Astrocyte (in vitro differentiated cells and primary cell): ENCODE measurements at regions not wholly inside any gene's neighbourhood (a gene's known extent, or its start where the extent isn't known, plus 50 kb on each side); places are given as distances from the start of the nearest gene placed in this dataset.

ENCODE experiments used
- DNase-seq: peaks from one replicate; pipeline ENCODE4 v3.0.0-alpha.2; 2010; ENCODE audit warnings: low read depth
- FAIRE-seq: peaks from 2 replicates; lab custom pipeline; 2011; peaks lifted over from hg19 to GRCh38; lab: Jason Lieb, UNC
- H2AFZ ChIP-seq: 2 replicates; pipeline ENCODE4 v1.6.0; 2012; ENCODE audit warnings: low read depth, low read length, inconsistent platforms
- H3K27ac ChIP-seq: 2 replicates; pipeline ENCODE4 v1.5.1; 2011; ENCODE audit warnings: low read depth, low read length, inconsistent platforms
- H3K27me3 ChIP-seq: 2 replicates; pipeline ENCODE4 v1.6.0; 2011; ENCODE audit warnings: low read length, inconsistent platforms; ENCODE audit not compliant: insufficient read depth
- H3K36me3 ChIP-seq: 2 replicates; pipeline ENCODE4 v1.5.1; 2011; ENCODE audit warnings: low read length, inconsistent platforms; ENCODE audit not compliant: insufficient read depth
- H3K4me1 ChIP-seq: 2 replicates; pipeline ENCODE4 v1.5.1; 2011; ENCODE audit warnings: low read length, inconsistent platforms; ENCODE audit not compliant: insufficient read depth
- H3K4me2 ChIP-seq: 2 replicates; pipeline ENCODE4 v1.6.0; 2012; ENCODE audit warnings: low read length, inconsistent platforms
- H3K4me3 ChIP-seq: 2 replicates; pipeline ENCODE4 v1.5.1; 2011; ENCODE audit warnings: low read depth, mild to moderate bottlenecking, low read length, inconsistent platforms; ENCODE audit not compliant: insufficient read depth
- H3K79me2 ChIP-seq: 2 replicates; pipeline ENCODE4 v1.6.0; 2012; ENCODE audit warnings: mild to moderate bottlenecking, low read length, inconsistent platforms; ENCODE audit not compliant: insufficient read depth
- H3K9ac ChIP-seq: 2 replicates; pipeline ENCODE4 v1.6.0; 2012; ENCODE audit warnings: mild to moderate bottlenecking, low read length, inconsistent platforms
- H3K9me3 ChIP-seq: 2 replicates; pipeline ENCODE4 v1.5.1; 2012; ENCODE audit warnings: low read depth, mild to moderate bottlenecking, low read length, inconsistent platforms; ENCODE audit not compliant: insufficient read depth
- H4K20me1 ChIP-seq: 2 replicates; pipeline ENCODE4 v1.6.0; 2012; ENCODE audit warnings: low read length, inconsistent platforms; ENCODE audit not compliant: insufficient read depth
- H3K27ac Mint-ChIP-seq: one replicate; pipeline ENCODE4 v1.8.0; 2021; ENCODE audit warnings: mild to moderate bottlenecking, mixed read lengths; ENCODE audit not compliant: unreplicated experiment
- H3K27me3 Mint-ChIP-seq: one replicate; pipeline ENCODE4 v1.8.0; 2021; ENCODE audit warnings: low read depth, mixed read lengths; ENCODE audit not compliant: unreplicated experiment
- H3K36me3 Mint-ChIP-seq: one replicate; pipeline ENCODE4 v1.8.0; 2021; ENCODE audit warnings: low read depth, mixed read lengths; ENCODE audit not compliant: unreplicated experiment
- H3K4me1 Mint-ChIP-seq: one replicate; pipeline ENCODE4 v1.8.0; 2021; ENCODE audit warnings: low read depth, mixed read lengths; ENCODE audit not compliant: unreplicated experiment
- H3K4me3 Mint-ChIP-seq: one replicate; pipeline ENCODE4 v1.8.0; 2021; ENCODE audit warnings: mild to moderate bottlenecking, moderate library complexity, mixed read lengths; ENCODE audit not compliant: unreplicated experiment
- H3K9me3 Mint-ChIP-seq: one replicate; pipeline ENCODE4 v1.8.0; 2021; ENCODE audit warnings: mild to moderate bottlenecking, mixed read lengths; ENCODE audit not compliant: unreplicated experiment
- CTCF ChIP-seq: IDR thresholded peaks from 2 replicates; pipeline ENCODE4 v1.5.1; 2011; ENCODE audit warnings: low read depth, mild to moderate bottlenecking, inconsistent platforms, low read length, moderate library complexity; ENCODE audit not compliant: insufficient read depth
- EZH2 ChIP-seq: IDR thresholded peaks from 2 replicates; pipeline ENCODE4 v1.6.1; 2012; ENCODE audit warnings: mild to moderate bottlenecking, low read length, inconsistent platforms; ENCODE audit not compliant: insufficient read depth

DNA sequence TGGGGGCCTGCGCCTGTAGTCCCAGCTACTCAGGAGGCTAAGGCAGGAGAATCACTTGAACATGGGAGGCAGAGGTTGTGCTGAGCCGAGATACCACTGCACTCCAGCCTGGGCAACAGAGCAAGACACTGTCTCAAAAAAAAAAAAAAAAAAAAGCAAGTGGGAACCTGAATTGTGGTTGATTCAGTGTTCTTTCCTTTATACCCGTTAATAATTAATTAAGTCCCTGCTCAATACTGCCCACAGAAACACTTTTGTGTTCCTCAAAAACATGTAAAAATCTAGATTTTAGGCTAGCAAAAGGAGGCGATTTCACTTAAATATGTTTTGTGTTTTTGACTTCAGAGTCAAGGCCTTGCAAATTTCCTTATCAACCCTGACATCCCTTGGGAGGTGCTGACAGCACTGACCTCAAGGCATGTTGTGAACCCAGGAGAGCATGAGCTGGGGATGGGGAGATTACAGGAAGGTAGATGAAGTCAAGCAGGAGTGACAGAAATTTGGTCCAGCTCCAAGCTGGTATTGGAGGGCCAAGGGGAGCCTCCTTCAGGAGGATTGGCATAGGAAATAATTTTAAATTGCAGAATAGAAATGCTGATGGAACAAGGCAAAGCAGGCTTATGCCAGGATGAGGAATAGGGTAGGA lies 89.0 kb upstream of the PNPT1 start:
- H3K27ac Mint-ChIP-seq = no peak overlapping the region
- no peak overlapping the region for H3K4me3 Mint-ChIP-seq
- H3K9me3 ChIP-seq = no peaks in the 10 kb centered on the region
- no peak overlapping the region for H3K9ac ChIP-seq
- DNase-seq (no peak), FAIRE-seq (no peak)
- H3K4me1 Mint-ChIP-seq = peaks cover 22% of the 10 kb centered on the region
- H3K4me2 ChIP-seq = no peak overlapping the region
- TF ChIP-seq CTCF = no peak
- TF ChIP-seq EZH2 = no peak
- no peaks in the 10 kb centered on the region for H3K36me3 ChIP-seq
- no peaks in the 10 kb centered on the region for H3K9me3 Mint-ChIP-seq
- no peak overlapping the region for H3K27ac ChIP-seq
- H3K79me2 ChIP-seq = no peaks in the 10 kb centered on the region
- no peaks in the 10 kb centered on the region for H3K27me3 ChIP-seq
- H3K4me1 ChIP-seq = peaks cover 13% of the 10 kb centered on the region
- no peak overlapping the region for H3K4me3 ChIP-seq
- no peak overlapping the region for H2AFZ ChIP-seq
- no peaks in the 10 kb centered on the region for H3K36me3 Mint-ChIP-seq
- H3K27me3 Mint-ChIP-seq = no peaks in the 10 kb centered on the region
- no peaks in the 10 kb centered on the region for H4K20me1 ChIP-seq

DNA sequence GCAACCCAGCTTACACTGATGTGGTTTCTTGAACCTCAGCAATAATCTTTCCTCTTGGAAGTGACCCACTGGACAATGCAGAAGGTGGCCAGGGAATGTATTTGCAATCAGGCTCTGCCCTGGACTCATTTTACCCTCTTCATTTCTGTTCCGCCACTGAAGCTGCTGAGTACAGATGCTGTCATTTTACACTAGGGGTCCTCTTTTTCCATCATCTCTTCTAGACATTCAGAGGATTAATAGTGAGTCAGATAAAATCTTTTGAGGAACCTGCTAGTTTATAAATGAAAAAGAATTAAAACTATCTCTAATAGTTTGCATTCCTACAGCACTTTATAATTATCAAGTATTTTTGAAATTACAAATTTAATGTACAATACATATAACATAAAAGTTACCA lies 87.9 kb upstream of the PNPT1 start:
- FAIRE-seq (no peak), DNase-seq (no peak)
- no peaks in the 10 kb centered on the region for H3K36me3 ChIP-seq
- H3K9me3 ChIP-seq = no peaks in the 10 kb centered on the region
- H3K4me2 ChIP-seq = no peak overlapping the region
- no peak overlapping the region for H3K27ac Mint-ChIP-seq
- H3K27me3 ChIP-seq = no peaks in the 10 kb centered on the region
- H4K20me1 ChIP-seq = no peaks in the 10 kb centered on the region
- no peaks in the 10 kb centered on the region for H3K9me3 Mint-ChIP-seq
- no peaks in the 10 kb centered on the region for H3K79me2 ChIP-seq
- H3K4me1 Mint-ChIP-seq = peaks cover 23% of the 10 kb centered on the region
- H3K4me1 ChIP-seq = peaks cover 13% of the 10 kb centered on the region
- H3K9ac ChIP-seq = no peak overlapping the region
- TF ChIP-seq EZH2 = no peak
- no peak for TF ChIP-seq CTCF
- no peak overlapping the region for H3K27ac ChIP-seq
- no peak overlapping the region for H3K4me3 Mint-ChIP-seq
- H2AFZ ChIP-seq = no peak overlapping the region
- no peaks in the 10 kb centered on the region for H3K27me3 Mint-ChIP-seq
- no peaks in the 10 kb centered on the region for H3K36me3 Mint-ChIP-seq
- H3K4me3 ChIP-seq = no peak overlapping the region

DNA sequence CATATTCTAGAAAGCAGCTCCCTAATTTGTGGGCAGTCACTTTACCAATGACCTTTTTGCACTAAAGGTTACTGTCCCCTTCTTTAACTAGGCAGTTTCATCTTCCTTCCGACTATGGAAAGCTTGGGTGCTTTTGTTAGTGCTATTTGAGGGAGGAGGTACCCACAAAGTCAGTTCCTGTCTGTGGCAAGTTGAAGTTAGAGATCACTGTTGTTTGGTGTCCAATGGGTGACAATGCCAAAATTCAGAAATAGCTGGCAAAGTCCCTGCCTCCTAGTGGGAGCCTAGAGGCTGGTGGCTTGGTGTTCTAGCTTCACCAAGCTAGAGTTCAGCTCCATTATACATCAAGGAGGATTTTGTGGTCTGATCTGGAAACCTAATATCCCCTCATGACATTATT lies 87.1 kb upstream of the PNPT1 start:
- Histone ChIP-seq H3K4me2 (no peak overlapping the region), H3K4me1 (peaks cover 13% of the 10 kb centered on the region), H2AFZ (no peak overlapping the region), H4K20me1 (no peaks in the 10 kb centered on the region), H3K27ac (peak overlapping the region; percentile 56), H3K4me3 (no peak overlapping the region), H3K9ac (no peak overlapping the region), H3K27me3 (no peaks in the 10 kb centered on the region), H3K36me3 (no peaks in the 10 kb centered on the region), H3K79me2 (no peaks in the 10 kb centered on the region), H3K9me3 (no peaks in the 10 kb centered on the region)
- Mint-ChIP-seq H3K36me3 (no peaks in the 10 kb centered on the region), H3K9me3 (no peaks in the 10 kb centered on the region), H3K4me3 (no peak overlapping the region), H3K4me1 (peaks cover 23% of the 10 kb centered on the region), H3K27me3 (no peaks in the 10 kb centered on the region), H3K27ac (peak overlapping the region; percentile 92)
- FAIRE-seq (no peak), DNase-seq (no peak)
- TF ChIP-seq CTCF (no peak), EZH2 (no peak)
